BLaER1 (cell line): ENCODE measurements at regions not wholly inside any gene's neighbourhood (a gene's known extent, or its start where the extent isn't known, plus 50 kb on each side); places are given as distances from the start of the nearest gene placed in this dataset.
A peak's percentile ranks its signal among the peaks of the same experiment; 100 is the strongest.
"Not testable (repeated sequence)": the region's sequence is repeated elsewhere in the genome, so short reads cannot be mapped to it uniquely, and the experiment has no call there.

Experiments used
- H3K27ac ChIP-seq: shearing (Covaris generic); formaldehyde crosslinking; 2 replicates; pipeline ENCODE4 v1.8.1; 2022
- H3K27me3 ChIP-seq: shearing (Covaris generic); formaldehyde crosslinking; 2 replicates; pipeline ENCODE4 v1.8.1; 2022
- H3K36me3 ChIP-seq: shearing (Covaris generic); formaldehyde crosslinking; 2 replicates; pipeline ENCODE4 v1.8.1; 2022
- H3K4me1 ChIP-seq: shearing (Covaris generic); formaldehyde crosslinking; 2 replicates; pipeline ENCODE4 v1.8.1; 2022
- H3K4me2 ChIP-seq: shearing (Covaris generic); formaldehyde crosslinking; 2 replicates; pipeline ENCODE4 v1.8.1; 2022
- H3K4me3 ChIP-seq: shearing (Covaris generic); formaldehyde crosslinking; 2 replicates; pipeline ENCODE4 v1.8.1; 2022
- H3K9ac ChIP-seq: shearing (Covaris generic); formaldehyde crosslinking; 2 replicates; pipeline ENCODE4 v1.8.1; 2022
- H3K9me3 ChIP-seq: shearing (Covaris generic); formaldehyde crosslinking; 2 replicates; pipeline ENCODE4 v1.8.1; 2022
- H4K20me1 ChIP-seq: shearing (Covaris generic); formaldehyde crosslinking; 2 replicates; pipeline ENCODE4 v1.8.1; 2022
- Cebpa-rat ChIP-seq: shearing (Covaris generic); IDR thresholded peaks from 2 replicates; pipeline ENCODE4 v1.8.1; 2022

DNA sequence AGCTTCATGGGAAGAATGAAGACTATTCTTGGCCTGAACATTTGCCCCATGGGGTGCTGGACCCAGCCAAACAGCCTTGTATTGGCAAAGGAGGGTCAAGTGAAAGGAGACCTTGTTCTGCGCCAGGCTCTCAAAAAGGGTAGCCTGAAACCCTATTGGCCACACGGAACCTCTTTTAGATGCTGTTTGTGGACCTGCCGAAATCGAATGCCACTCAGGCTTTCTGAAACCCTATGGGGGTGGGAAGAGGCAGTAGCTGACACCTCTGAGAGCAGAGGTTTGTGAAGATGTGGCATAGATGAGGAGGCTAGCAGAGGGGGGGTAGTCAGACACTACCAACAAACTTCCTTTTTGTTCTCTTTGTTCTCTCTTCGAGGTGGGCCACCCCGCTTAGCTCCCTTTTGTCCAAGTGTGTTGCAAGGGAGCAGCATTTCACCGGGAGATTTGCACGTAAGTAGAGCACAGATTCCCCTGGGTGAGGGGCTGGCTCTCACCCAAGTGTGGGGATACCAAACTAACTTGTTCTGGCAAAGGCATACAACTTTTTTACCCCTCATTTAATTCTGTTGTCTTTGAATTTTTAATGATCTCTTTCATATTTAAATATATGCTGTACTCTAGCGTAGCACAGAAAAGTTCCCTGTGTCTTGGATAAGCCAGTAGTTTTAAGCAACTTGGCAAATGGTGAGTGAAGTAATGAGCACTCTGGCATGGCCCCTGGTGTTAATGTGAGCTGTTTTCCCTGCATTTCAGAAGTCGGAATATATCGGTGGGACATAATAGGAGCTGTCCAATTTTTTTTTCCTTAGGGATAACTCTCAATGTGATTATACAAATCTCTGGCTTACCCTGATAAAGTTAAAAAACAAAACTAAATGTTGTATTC lies 107.7 kb downstream of the SEPTIN7 start:
- H3K27ac ChIP-seq: no peak overlapping the region
- peaks cover 9% of the 10 kb centered on the region for H3K9me3 ChIP-seq
- no peak overlapping the region for H3K4me3 ChIP-seq
- H3K4me1 ChIP-seq: no peaks in the 10 kb centered on the region
- H4K20me1 ChIP-seq: peaks cover 5% of the 10 kb centered on the region; the same call in 1 of the 2 replicates
- TF ChIP-seq Cebpa-rat: no peak
- no peak overlapping the region for H3K4me2 ChIP-seq
- peaks cover 16% of the 10 kb centered on the region for H3K36me3 ChIP-seq
- no peaks in the 10 kb centered on the region for H3K27me3 ChIP-seq
- H3K9ac ChIP-seq: no peak overlapping the region

DNA sequence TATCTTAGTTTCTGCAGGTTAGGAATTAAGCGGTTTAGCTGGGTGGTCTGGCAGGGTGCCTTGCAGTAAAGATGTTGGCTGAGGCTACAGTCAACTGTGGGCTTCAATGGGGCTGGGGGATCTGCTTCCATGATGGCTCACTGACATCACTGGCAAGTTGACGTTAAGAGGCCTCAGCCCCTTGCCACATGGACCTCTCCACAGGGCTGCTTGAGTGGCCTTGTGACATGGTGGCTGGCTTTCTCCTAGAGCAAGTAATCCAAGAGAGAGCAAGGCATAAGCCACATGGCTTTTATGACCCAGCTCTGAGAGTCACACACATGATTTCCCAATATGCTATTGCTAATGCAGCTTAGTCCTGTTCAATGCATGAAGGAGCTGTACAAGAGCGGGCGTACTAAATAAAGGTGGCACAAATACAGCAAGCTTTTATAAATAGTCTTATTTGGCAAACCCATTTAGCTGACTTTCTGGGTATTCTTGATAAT lies 109.1 kb downstream of the SEPTIN7 start:
- no peak for TF ChIP-seq Cebpa-rat
- Histone ChIP-seq H3K27ac (no peak overlapping the region), H3K4me1 (no peaks in the 10 kb centered on the region), H3K4me3 (no peak overlapping the region), H3K36me3 (peaks cover 16% of the 10 kb centered on the region), H3K4me2 (no peak overlapping the region), H3K9me3 (peaks cover 9% of the 10 kb centered on the region), H3K9ac (no peak overlapping the region), H3K27me3 (no peaks in the 10 kb centered on the region), H4K20me1 (peaks cover 5% of the 10 kb centered on the region; the same call in 1 of the 2 replicates)

DNA sequence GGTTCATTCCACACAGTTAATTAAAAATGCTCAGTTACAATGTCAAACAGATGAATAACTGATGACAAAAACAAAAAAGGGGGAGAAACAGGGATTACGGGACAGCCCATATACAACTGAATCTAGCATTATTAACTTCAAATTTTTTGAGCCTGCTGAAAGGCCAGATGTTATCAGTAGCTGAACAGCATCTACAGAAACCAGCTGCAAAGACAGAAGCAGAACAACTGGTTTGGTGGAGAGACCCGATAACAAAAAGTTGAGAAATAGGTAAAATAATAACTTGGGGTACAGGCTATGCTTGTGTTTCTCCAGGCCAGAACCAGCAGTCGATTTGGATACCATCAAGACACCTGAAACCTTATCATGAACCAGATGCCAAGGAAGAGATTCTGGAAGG lies 109.8 kb downstream of the SEPTIN7 start:
- not testable (repeated sequence) for H3K4me3 ChIP-seq, H3K9ac ChIP-seq, H3K4me1 ChIP-seq, H3K4me2 ChIP-seq, H3K27me3 ChIP-seq, H4K20me1 ChIP-seq, H3K9me3 ChIP-seq, H3K27ac ChIP-seq
- H3K36me3 ChIP-seq: peaks cover 12% of the 10 kb centered on the region

DNA sequence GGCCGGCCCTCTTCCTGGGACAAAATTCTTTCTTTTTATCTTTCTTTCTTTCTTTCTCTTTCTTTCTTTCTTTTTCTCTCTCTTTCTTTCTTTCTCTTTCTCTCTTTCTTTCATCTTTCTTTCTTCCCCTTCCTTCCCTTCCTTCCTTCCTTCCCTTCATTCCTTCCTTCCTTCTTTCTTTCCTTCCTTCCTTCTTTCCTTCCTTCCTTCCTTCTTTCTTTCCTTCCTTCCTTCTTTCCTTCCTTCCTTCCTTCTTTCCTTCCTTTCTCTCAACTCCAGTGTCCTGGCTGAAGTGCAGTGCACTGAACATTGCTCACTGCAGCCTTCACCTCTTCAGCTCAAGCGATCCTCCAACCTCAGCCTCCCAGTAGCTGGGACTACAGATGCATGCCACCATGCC lies 112.5 kb downstream of the SEPTIN7 start:
- not testable (repeated sequence) for H3K4me2 ChIP-seq, H3K9me3 ChIP-seq, H3K9ac ChIP-seq, H3K27ac ChIP-seq, H3K27me3 ChIP-seq, H3K4me3 ChIP-seq, H4K20me1 ChIP-seq, H3K36me3 ChIP-seq, H3K4me1 ChIP-seq

DNA sequence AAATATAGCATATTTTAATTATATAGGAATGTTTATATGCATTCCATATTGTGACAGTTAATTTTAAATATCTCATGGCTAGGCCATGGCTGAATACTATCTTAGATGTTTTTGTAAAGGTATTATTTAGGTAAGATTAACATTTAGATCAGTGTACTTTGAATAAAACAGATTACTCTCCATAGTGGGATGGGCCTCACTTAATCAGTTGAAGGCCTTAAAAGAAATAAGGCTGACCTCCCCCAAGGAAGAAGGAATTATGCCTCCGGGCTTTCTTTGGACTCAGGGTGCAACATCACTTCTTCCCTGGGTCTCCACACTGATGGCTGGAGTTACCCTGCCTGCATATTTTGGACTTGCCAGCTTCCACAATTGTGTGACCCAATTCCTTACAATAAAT lies 113.4 kb downstream of the SEPTIN7 start:
- not testable (repeated sequence) for H3K27me3 ChIP-seq, H3K36me3 ChIP-seq, H3K9me3 ChIP-seq, H3K9ac ChIP-seq, H3K4me2 ChIP-seq, H4K20me1 ChIP-seq, H3K4me3 ChIP-seq, H3K27ac ChIP-seq
- H3K4me1 ChIP-seq: peaks cover 16% of the 10 kb centered on the region

DNA sequence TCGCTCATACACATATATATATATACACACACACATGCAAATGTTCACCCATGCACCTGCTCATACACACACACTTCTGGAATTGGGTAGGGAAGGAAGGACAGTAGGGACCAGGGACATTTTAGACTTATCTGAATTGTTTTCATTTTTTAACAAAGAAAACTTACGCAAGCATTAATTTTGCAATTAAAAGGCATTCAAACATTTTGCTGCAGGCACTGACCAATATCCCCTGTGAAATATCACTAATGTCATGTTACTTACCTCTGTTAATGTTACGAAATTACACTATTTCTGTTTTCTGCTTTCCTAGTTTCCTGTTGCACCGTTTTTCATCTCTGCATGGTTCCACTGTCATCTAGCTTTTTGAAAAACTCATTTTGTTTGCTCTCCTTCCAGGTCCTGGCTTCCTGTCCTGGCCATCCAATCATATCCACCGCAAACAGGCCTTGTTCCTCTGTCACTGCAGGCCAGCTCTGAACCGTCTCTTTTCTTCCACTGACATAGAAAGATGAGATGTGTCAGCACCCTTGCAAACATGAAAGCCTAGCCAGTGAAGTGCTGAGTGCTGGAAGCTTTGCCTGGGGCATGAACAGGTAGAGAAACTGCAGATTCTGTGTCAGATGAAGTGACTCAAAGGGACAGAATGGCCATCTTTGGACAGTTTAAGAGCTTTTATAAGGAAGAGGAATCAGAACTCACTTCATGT lies 114.5 kb downstream of the SEPTIN7 start:
- H3K4me1 ChIP-seq: peaks cover 25% of the 10 kb centered on the region
- not testable (repeated sequence) for H3K36me3 ChIP-seq, H3K9me3 ChIP-seq, H3K4me2 ChIP-seq, H3K9ac ChIP-seq, H3K4me3 ChIP-seq, H4K20me1 ChIP-seq, H3K27me3 ChIP-seq, H3K27ac ChIP-seq

- Histone ChIP-seq H3K4me1 (peaks cover 29% of the 10 kb centered on the region), H3K4me2 (peak overlapping the region; percentile 59), H3K27ac (0 out of 2 replicates have a peak overlapping the region, but pooled peaks have one; percentile 38)
- not testable (repeated sequence) for H4K20me1 ChIP-seq, H3K9ac ChIP-seq, H3K36me3 ChIP-seq, H3K27me3 ChIP-seq, H3K9me3 ChIP-seq, H3K4me3 ChIP-seq
Measured at GRCh38 chr7:35918217-35918616, 117.4 kb downstream of the SEPTIN7 start.

DNA sequence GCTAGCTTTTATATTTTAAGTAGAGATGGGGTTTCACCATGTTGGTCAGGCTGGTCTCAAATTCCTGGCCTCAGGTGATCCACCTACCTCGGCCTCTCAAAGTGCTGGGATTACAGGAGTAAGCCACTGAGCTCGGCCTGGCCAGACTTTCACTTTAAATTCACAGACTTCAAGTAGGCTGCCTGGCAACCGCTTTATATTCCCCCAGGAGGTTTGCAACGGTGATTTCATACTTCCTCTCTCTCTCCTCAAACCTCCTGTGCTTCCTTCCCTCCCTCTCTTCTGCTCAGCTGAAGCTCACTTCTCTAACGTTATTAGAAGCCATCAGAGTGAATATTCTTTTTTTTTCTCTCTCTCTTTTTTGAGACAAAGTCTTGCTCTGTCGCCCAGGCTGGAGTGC lies 118.8 kb downstream of the SEPTIN7 start:
- peak overlapping the region; percentile 59 for H3K4me2 ChIP-seq
- H3K9ac ChIP-seq: not testable (repeated sequence)

GRCh38 chr7:35921338-35921737 lies 120.5 kb downstream of the SEPTIN7 start:
- not testable (repeated sequence) for H3K27me3 ChIP-seq, H3K9ac ChIP-seq, H3K27ac ChIP-seq, H3K36me3 ChIP-seq, H3K9me3 ChIP-seq, H3K4me2 ChIP-seq, H4K20me1 ChIP-seq, H3K4me3 ChIP-seq
- H3K4me1 ChIP-seq: peaks cover 29% of the 10 kb centered on the region

More for the DNA sequence above, 118.8 kb downstream of the SEPTIN7 start:
- not testable (repeated sequence) for H3K27me3 ChIP-seq, H3K9me3 ChIP-seq, H3K36me3 ChIP-seq, H4K20me1 ChIP-seq
- peak overlapping the region; percentile 31; the same call in 1 of the 2 replicates for H3K4me3 ChIP-seq
- H3K27ac ChIP-seq: peak overlapping the region; percentile 56
- peaks cover 29% of the 10 kb centered on the region for H3K4me1 ChIP-seq

GRCh38 chr7:35924668-35925067 lies 123.8 kb downstream of the SEPTIN7 start:
- not testable (repeated sequence) for H3K36me3 ChIP-seq, H3K27me3 ChIP-seq, H4K20me1 ChIP-seq, H3K4me2 ChIP-seq, H3K4me3 ChIP-seq, H3K9ac ChIP-seq, H3K27ac ChIP-seq, H3K9me3 ChIP-seq
- peaks cover 11% of the 10 kb centered on the region; the same call in 1 of the 2 replicates for H3K4me1 ChIP-seq

- H3K27me3 ChIP-seq, H3K9me3 ChIP-seq, H3K27ac ChIP-seq, H4K20me1 ChIP-seq, H3K36me3 ChIP-seq, H3K9ac ChIP-seq, H3K4me2 ChIP-seq, H3K4me3 ChIP-seq: not testable (repeated sequence)
- H3K4me1 ChIP-seq: peaks cover 17% of the 10 kb centered on the region
Measured at GRCh38 chr7:35926966-35927365, 126.1 kb downstream of the SEPTIN7 start.

GRCh38 chr7:35931134-35931533 lies 130.3 kb downstream of the SEPTIN7 start:
- peaks cover 22% of the 10 kb centered on the region for H3K4me1 ChIP-seq
- H3K4me3 ChIP-seq, H3K9ac ChIP-seq, H4K20me1 ChIP-seq, H3K36me3 ChIP-seq, H3K9me3 ChIP-seq, H3K27me3 ChIP-seq: not testable (repeated sequence)
- H3K27ac ChIP-seq: peak overlapping the region; percentile 44
- peak overlapping the region; percentile 59 for H3K4me2 ChIP-seq

DNA sequence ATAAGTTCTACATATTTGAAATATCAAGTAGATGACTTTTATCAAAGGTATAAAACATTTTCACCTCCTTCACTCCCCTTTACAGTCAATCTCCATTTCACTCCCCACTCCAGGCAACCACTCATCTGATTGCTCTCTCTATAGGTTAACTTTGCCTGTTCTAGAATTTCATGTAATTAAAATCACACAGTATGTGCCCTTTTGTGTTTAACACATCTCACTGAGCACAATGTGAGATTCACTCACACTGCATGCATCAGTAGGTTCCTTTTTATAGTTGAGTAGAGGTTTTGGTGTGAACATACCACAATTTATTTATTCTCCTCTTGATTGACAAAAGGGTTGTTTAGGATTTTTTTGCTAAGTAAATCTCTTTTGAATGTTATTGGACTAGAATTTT lies 130.7 kb downstream of the SEPTIN7 start:
- not testable (repeated sequence) for H3K27me3 ChIP-seq, H3K4me3 ChIP-seq, H3K9ac ChIP-seq, H3K36me3 ChIP-seq, H3K9me3 ChIP-seq, H4K20me1 ChIP-seq
- peak overlapping the region; percentile 59 for H3K4me2 ChIP-seq
- H3K4me1 ChIP-seq: peaks cover 22% of the 10 kb centered on the region
- peak overlapping the region; percentile 44 for H3K27ac ChIP-seq

GRCh38 chr7:35940695-35941094 lies 139.8 kb downstream of the SEPTIN7 start:
- not testable (repeated sequence) for H3K4me3 ChIP-seq, H3K9me3 ChIP-seq, H3K36me3 ChIP-seq, H3K4me1 ChIP-seq, H3K9ac ChIP-seq, H3K27ac ChIP-seq, H3K27me3 ChIP-seq, H4K20me1 ChIP-seq, H3K4me2 ChIP-seq
